Liver (tissue), 8 donors: ENCODE measurements at regions not wholly inside any gene's neighbourhood (a gene's known extent, or its start where the extent isn't known, plus 50 kb on each side); places are given as distances from the start of the nearest gene placed in this dataset.

ENCODE experiments used
- DNase-seq: peaks from one replicate; pipeline ENCODE4 v3.0.0-alpha.2; 2017; ENCODE audit warnings: low spot score
- H3K27ac ChIP-seq, 2 donors: one replicate each; pipeline ENCODE4 v1.7.0; 2013; ENCODE audit warnings: inconsistent platforms in 2 of 2, low read length in 2 of 2, control low read depth in 1 of 2, low read depth in 1 of 2, mild to moderate bottlenecking in 1 of 2
- H3K27me3 ChIP-seq, 4 donors: one replicate each; pipeline versions ENCODE4 v1.6.1 to v1.7.0; 2013; ENCODE audit warnings: low read length in 3 of 4, inconsistent platforms in 1 of 4, mild to moderate bottlenecking in 1 of 4, moderate library complexity in 1 of 4; ENCODE audit not compliant: control insufficient read depth in 4 of 4, insufficient read depth in 4 of 4
- H3K36me3 ChIP-seq, 4 donors: one replicate each; pipeline versions ENCODE4 v1.6.1 to v1.7.0; 2013; ENCODE audit warnings: low read length in 3 of 4, mild to moderate bottlenecking in 3 of 4, low read depth in 1 of 4, moderate library complexity in 1 of 4; ENCODE audit not compliant: control insufficient read depth in 4 of 4, insufficient read depth in 3 of 4
- H3K4me1 ChIP-seq, 4 donors: one replicate each; pipeline versions ENCODE4 v1.6.1 to v1.7.0; 2013; ENCODE audit warnings: low read length in 3 of 4, mild to moderate bottlenecking in 3 of 4, moderate library complexity in 1 of 4; ENCODE audit not compliant: control insufficient read depth in 4 of 4, insufficient read depth in 4 of 4
- H3K4me3 ChIP-seq, 3 donors: one replicate each; pipeline versions ENCODE4 v1.6.1 to v1.7.0; 2013; ENCODE audit warnings: low read length in 3 of 3, control low read depth in 1 of 3, low read depth in 1 of 3, mild to moderate bottlenecking in 1 of 3
- H3K9ac ChIP-seq, 2 donors: one replicate each; pipeline ENCODE4 v1.7.0; 2013; ENCODE audit warnings: low read length in 2 of 2, mild to moderate bottlenecking in 2 of 2, moderate library complexity in 2 of 2, control low read depth in 1 of 2, low read depth in 1 of 2
- H3K9me3 ChIP-seq, 4 donors: one replicate each; pipeline versions ENCODE4 v1.6.1 to v1.7.0; 2013; ENCODE audit warnings: low read length in 3 of 4; ENCODE audit not compliant: control insufficient read depth in 4 of 4
- CTCF ChIP-seq: fragments of 150-350 bp; IDR thresholded peaks from 2 replicates; pipeline ENCODE4 v1.5.1; 2017; ENCODE audit warnings: improper control_type of control experiment, low read depth, low read length; ENCODE audit not compliant: missing input control
- EGR1 ChIP-seq, 2 donors: IDR thresholded peaks; 2 replicates each; pipeline ENCODE4 v1.6.1; 2016 to 2018; ENCODE audit warnings: antibody characterized with exemption in 2 of 2, low read depth in 2 of 2
- FOXA1 ChIP-seq: IDR thresholded peaks from 2 replicates; pipeline ENCODE4 v1.6.1; 2016; ENCODE audit warnings: antibody characterized with exemption
- FOXA2 ChIP-seq: IDR thresholded peaks from 2 replicates; pipeline ENCODE4 v1.6.1; 2016; ENCODE audit warnings: antibody characterized with exemption
- GABPA ChIP-seq, 2 donors: IDR thresholded peaks in 1 of 2; conservative IDR thresholded peaks in 1 of 2; 2 replicates each; pipeline ENCODE4 v1.6.1; 2016; ENCODE audit warnings: antibody characterized with exemption in 2 of 2, mild to moderate bottlenecking in 1 of 2, moderate library complexity in 1 of 2
- HNF4A ChIP-seq, 2 donors: conservative IDR thresholded peaks; 2 replicates each; pipeline ENCODE4 v1.6.1; 2016; ENCODE audit warnings: antibody characterized with exemption in 2 of 2, mild to moderate bottlenecking in 2 of 2
- HNF4G ChIP-seq: IDR thresholded peaks from 2 replicates; pipeline ENCODE4 v1.6.1; 2016; ENCODE audit warnings: antibody characterized with exemption
- NR2F2 ChIP-seq: IDR thresholded peaks from 2 replicates; pipeline ENCODE4 v1.6.1; 2016; ENCODE audit warnings: antibody characterized with exemption
- RAD21 ChIP-seq, 2 donors: IDR thresholded peaks; 2 replicates each; pipeline ENCODE4 v1.6.1; 2016; ENCODE audit warnings: antibody characterized with exemption in 2 of 2, mild to moderate bottlenecking in 2 of 2
- SP1 ChIP-seq: IDR thresholded peaks from 2 replicates; pipeline ENCODE4 v1.6.1; 2018; ENCODE audit warnings: antibody characterized with exemption, mild to moderate bottlenecking
- TAF1 ChIP-seq: conservative IDR thresholded peaks from 2 replicates; pipeline ENCODE4 v1.6.1; 2016; ENCODE audit warnings: antibody characterized with exemption, mild to moderate bottlenecking
- YY1 ChIP-seq: IDR thresholded peaks from 2 replicates; pipeline ENCODE4 v1.6.1; 2016; ENCODE audit warnings: antibody characterized with exemption, mild to moderate bottlenecking
- ZBTB33 ChIP-seq: IDR thresholded peaks from 2 replicates; pipeline ENCODE4 v1.6.1; 2016; ENCODE audit warnings: antibody characterized with exemption
- WGBS: extraction: QIAGEN DNeasy Blood & Tissue Kit; methylation state at CpG from one replicate; pipeline ENCODE4 v1.1.7; 2013; 5-methylcytosine and 5-hydroxymethylcytosine counted together
- TF ChIP-seq, protein P1 (sequence below): IDR thresholded peaks from 2 replicates; pipeline ENCODE4 v1.6.1; 2016; ENCODE audit warnings: antibody characterized with exemption
- donor health status: healthy.
- donor health status: healthy.
- donor health status: healthy.
- donor health status: healthy.
- donor health status: healthy.

- no peaks in the 10 kb centered on the region for H3K36me3 ChIP-seq
- H3K27ac ChIP-seq, result no peak overlapping the region
- H3K27me3 ChIP-seq, result peaks cover 0 to 2% (median 0%) of the 10 kb centered on the region in 4 donors
- 71% methylated on average over 18 of the region's 18 CpGs for WGBS
- no peak for DNase-seq
- no peak for TF ChIP-seq FOXA1
- no peak for TF ChIP-seq RAD21 (IDR thresholded peaks at IDR 0.05)
- no peak for TF ChIP-seq HNF4A (conservative IDR thresholded peaks at IDR 0.05)
- TF ChIP-seq EGR1 (IDR thresholded peaks at IDR 0.05; ENCODE audit: low read depth in 2 of 2), result no peak
- no peak for TF ChIP-seq FOXA2
- TF ChIP-seq SP1, result no peak
- no peak for TF ChIP-seq CTCF
- TF ChIP-seq, protein P1, sequence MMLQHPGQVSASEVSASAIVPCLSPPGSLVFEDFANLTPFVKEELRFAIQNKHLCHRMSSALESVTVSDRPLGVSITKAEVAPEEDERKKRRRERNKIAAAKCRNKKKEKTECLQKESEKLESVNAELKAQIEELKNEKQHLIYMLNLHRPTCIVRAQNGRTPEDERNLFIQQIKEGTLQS, result no peak
- TF ChIP-seq HNF4G, result no peak
- no peak for TF ChIP-seq YY1
- no peak for TF ChIP-seq NR2F2
- H3K9ac ChIP-seq, result no peak overlapping the region
- H3K9me3 ChIP-seq, result peaks cover 0 to 3% (median under 1%) of the 10 kb centered on the region in 4 donors
- H3K4me1 ChIP-seq, result no peaks in the 10 kb centered on the region
- H3K4me3 ChIP-seq, result no peak overlapping the region
These were observed 1000.3 kb downstream of the BRD1 start for GRCh38 chr22:48827268-48827846.

- no peak for TF ChIP-seq CTCF
- Histone ChIP-seq H3K27me3 (peaks cover 0 to 2% (median 0%) of the 10 kb centered on the region in 4 donors), H3K4me3 (no peak overlapping the region), H3K4me1 (no peaks in the 10 kb centered on the region), H3K36me3 (no peaks in the 10 kb centered on the region), H3K9me3 (peaks cover 0 to 3% (median under 1%) of the 10 kb centered on the region in 4 donors), H3K27ac (no peak overlapping the region), H3K9ac (no peak overlapping the region)
- WGBS, result 88% methylated on average over 9 of the region's 9 CpGs
- DNase-seq, result no peak
These were observed 1001.1 kb downstream of the BRD1 start for GRCh38 chr22:48826546-48826945.

DNA sequence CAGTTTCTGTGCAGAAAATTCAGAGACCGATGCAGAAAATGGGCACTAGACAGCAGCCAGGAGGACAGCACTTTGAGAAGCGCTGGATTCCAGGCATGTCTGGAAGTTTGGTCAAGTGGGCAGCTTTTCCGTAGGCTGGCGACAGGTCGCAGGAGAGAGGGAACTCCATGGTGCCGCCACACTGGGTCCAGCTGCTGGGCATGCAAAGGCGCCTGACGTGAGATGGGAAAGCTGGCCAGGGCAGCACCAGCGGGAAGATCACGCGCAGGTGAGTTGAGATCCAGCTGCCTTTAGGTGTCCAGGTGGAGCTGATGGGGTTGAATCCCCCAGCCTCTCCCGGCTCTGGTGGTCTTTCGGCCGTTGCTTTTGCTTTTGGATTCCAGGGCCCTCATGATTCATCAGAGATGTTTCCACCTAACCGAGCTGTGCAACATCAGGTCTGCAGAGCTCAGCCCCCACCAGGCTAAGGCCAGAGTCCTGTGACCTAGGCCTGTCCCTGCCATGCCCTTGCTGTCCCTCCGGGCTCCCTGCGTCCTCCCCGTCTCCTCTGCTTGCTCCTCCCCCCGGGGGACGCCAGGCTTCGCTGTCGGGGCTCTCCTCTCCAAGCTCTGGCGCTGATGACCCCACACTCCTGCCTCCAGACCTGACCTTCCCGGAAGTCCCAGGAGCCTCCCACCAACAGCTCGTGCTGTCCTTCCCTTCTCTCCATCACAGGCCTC, 1001.7 kb downstream of the BRD1 start:
- Histone ChIP-seq H3K9ac (no peak overlapping the region), H3K36me3 (no peaks in the 10 kb centered on the region), H3K27me3 (peaks cover 0 to 2% (median 0%) of the 10 kb centered on the region in 4 donors), H3K27ac (no peak overlapping the region), H3K4me3 (no peak overlapping the region), H3K9me3 (peaks cover 0 to 1% (median 0%) of the 10 kb centered on the region in 4 donors), H3K4me1 (no peaks in the 10 kb centered on the region)
- WGBS, result 74% methylated on average over 25 of the region's 25 CpGs
- DNase-seq, result no peak
- TF ChIP-seq ZBTB33, result no peak
- no peak for TF ChIP-seq RAD21 (IDR thresholded peaks at IDR 0.05)
- TF ChIP-seq GABPA (IDR thresholded peaks at IDR 0.05 in 1 of 2, conservative IDR thresholded peaks at IDR 0.05 in 1 of 2), result no peak
- TF ChIP-seq FOXA2, result no peak
- TF ChIP-seq NR2F2, result no peak
- TF ChIP-seq HNF4G, result no peak
- no peak for TF ChIP-seq TAF1
- no peak for TF ChIP-seq CTCF
